Stomach (tissue), 8 donors: ENCODE measurements at regions not wholly inside any gene's neighbourhood (a gene's known extent, or its start where the extent isn't known, plus 50 kb on each side); places are given as distances from the start of the nearest gene placed in this dataset.
A peak's percentile ranks its signal among the peaks of the same experiment; 100 is the strongest.

Experiments
- DNase-seq, 2 donors: peaks; one replicate each; pipeline versions ENCODE4 v3.0.0 to v3.0.0-alpha.2; 2013 to 2019
- H3K27ac ChIP-seq, 5 donors: fragments of 200-600 bp in 4 of 5; sonication (generic) in 4 of 5; one replicate each; pipeline ENCODE4 v1.5.1; 2013 to 2019; ENCODE audit warnings: mild to moderate bottlenecking in 1 of 5, moderate library complexity in 1 of 5
- H3K27me3 ChIP-seq, 3 donors: fragments of 200-600 bp; sonication (generic); one replicate each; pipeline ENCODE4 v1.5.1; 2017 to 2019; ENCODE audit warnings: mixed run types in 1 of 3
- H3K36me3 ChIP-seq, 4 donors: fragments of 200-600 bp; sonication (generic); 1 replicate in 3 of 4; 2 replicates in 1 of 4; pipeline ENCODE4 v1.5.1; 2016 to 2019
- H3K4me1 ChIP-seq, 4 donors: fragments of 200-600 bp; sonication (generic); one replicate each; pipeline ENCODE4 v1.5.1; 2016 to 2019
- H3K4me3 ChIP-seq, 4 donors: fragments of 200-600 bp; sonication (generic) in 3 of 4; one replicate each; pipeline ENCODE4 v1.5.1; 2016 to 2019; ENCODE audit warnings: mild to moderate bottlenecking in 1 of 4
- H3K9me3 ChIP-seq, 4 donors: fragments of 200-600 bp; sonication (generic); one replicate each; pipeline ENCODE4 v1.5.1; 2016 to 2019
- EP300 ChIP-seq: sonication (generic); formaldehyde crosslinking; IDR thresholded peaks from one replicate; pipeline ENCODE4 v1.6.1; 2017; ENCODE audit warnings: antibody characterized with exemption
- POLR2A ChIP-seq, 4 donors: fragments of 450-650 bp; IDR thresholded peaks; one replicate each; pipeline ENCODE4 v1.6.1; 2016; ENCODE audit warnings: antibody characterized with exemption in 4 of 4, control low read depth in 2 of 4, mild to moderate bottlenecking in 1 of 4, moderate library complexity in 1 of 4
- POLR2AphosphoS5 ChIP-seq, 3 donors: sonication (generic); formaldehyde crosslinking; IDR thresholded peaks; one replicate each; pipeline ENCODE4 v1.6.1; 2016; ENCODE audit warnings: antibody characterized with exemption in 3 of 3
- WGBS, 5 donors: extraction: QIAGEN DNeasy Blood & Tissue Kit in 3 of 5; methylation state at CpG; one replicate each; pipeline versions ENCODE4 v1.1.5 to v1.1.7; 2013 to 2018; 5-methylcytosine and 5-hydroxymethylcytosine counted together
- intact Hi-C: fragments of 100-400 bp; cut with DNase I; formaldehyde crosslinking; loops from one replicate; pipeline ENCODE4 v1.15.1; 2023; ENCODE audit warnings: low total_unique reads
- TF ChIP-seq, protein P1 (sequence below), 7 experiments: fragments of 450-650 bp in 4 of 7; fragments of 200-600 bp in 3 of 7; sonication (generic) in 3 of 7; IDR thresholded peaks; one replicate each; pipeline ENCODE4 v1.5.1; 2016 to 2019; ENCODE audit warnings: antibody characterized with exemption in 7 of 7, control low read depth in 2 of 7, mild to moderate bottlenecking in 1 of 7
- donor health status: healthy with polysubstance abuse.
- donor health status: Bipolar disorder and iron deficiency.
- donor health status: healthy.

DNA sequence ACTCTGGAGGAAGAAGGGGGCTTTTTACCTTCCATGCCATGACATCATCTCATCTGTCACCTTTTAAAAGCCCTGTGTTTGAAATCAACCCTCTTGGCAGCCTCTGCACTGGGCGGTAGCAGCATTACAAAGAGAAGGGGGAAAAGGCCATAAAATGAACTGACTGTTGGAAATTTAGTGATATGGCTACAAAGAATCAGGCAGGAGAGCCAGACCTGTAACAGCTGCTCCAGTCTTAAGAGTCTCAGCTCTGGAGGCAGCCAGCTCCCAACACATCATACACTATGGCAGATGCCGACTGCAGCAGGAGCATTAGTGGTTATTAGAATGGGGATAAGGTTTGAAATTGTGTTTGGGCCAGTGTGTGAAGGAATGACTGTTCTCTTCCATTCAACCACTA, 257.5 kb downstream of the DMAC1 start:
- H3K9me3 ChIP-seq = no peaks in the 10 kb centered on the region
- WGBS, 5 donors = 73 to 85% (median 79%) methylated on average over 2 of the region's 2 CpGs
- intact Hi-C loops = no loop called here

DNA sequence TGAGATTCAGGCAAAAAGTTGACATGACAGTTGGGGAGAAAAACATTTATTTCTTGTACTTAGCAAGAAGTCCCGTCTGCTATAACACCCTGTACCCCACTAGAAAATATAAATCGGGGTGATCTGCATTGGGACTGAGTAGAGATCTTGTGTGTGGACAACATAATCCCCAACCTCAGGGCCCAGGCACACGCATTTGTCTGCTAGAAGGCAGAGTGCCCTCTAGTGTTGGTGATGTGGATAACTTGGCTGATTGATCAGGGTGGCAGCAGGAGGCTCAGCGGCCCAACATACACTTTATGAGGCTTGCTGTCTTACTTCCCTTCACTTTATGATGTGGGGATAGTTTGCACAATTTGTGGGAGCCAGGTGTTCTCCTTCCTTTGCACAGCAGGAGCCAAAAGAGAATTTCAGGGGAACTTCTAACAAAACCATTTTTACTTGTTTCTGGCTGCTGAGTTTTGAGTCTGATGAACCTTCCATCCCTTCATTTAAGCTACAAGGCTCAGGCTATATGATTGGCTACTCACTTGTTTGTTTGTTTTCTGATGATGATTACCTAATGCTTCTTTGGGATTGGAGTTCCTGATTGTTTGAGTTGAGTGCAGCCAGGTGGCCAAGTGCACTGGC, 263.2 kb downstream of the DMAC1 start:
- intact Hi-C loops = no loop called here
- H3K27ac ChIP-seq = no peak overlapping the region

More for the DNA sequence above, 257.5 kb downstream of the DMAC1 start:
- H3K27me3 ChIP-seq = no peaks in the 10 kb centered on the region
- no peak overlapping the region for H3K27ac ChIP-seq
- H3K4me3 ChIP-seq = no peak overlapping the region
- no peak for DNase-seq
- no peaks in the 10 kb centered on the region for H3K4me1 ChIP-seq
- no peaks in the 10 kb centered on the region for H3K36me3 ChIP-seq
- TF ChIP-seq, protein P1, sequence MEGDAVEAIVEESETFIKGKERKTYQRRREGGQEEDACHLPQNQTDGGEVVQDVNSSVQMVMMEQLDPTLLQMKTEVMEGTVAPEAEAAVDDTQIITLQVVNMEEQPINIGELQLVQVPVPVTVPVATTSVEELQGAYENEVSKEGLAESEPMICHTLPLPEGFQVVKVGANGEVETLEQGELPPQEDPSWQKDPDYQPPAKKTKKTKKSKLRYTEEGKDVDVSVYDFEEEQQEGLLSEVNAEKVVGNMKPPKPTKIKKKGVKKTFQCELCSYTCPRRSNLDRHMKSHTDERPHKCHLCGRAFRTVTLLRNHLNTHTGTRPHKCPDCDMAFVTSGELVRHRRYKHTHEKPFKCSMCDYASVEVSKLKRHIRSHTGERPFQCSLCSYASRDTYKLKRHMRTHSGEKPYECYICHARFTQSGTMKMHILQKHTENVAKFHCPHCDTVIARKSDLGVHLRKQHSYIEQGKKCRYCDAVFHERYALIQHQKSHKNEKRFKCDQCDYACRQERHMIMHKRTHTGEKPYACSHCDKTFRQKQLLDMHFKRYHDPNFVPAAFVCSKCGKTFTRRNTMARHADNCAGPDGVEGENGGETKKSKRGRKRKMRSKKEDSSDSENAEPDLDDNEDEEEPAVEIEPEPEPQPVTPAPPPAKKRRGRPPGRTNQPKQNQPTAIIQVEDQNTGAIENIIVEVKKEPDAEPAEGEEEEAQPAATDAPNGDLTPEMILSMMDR (IDR thresholded peaks at IDR 0.05) = no peak
- no peak for TF ChIP-seq POLR2A (IDR thresholded peaks at IDR 0.05)
- TF ChIP-seq EP300 = no peak
- TF ChIP-seq POLR2AphosphoS5 (IDR thresholded peaks at IDR 0.05) = no peak

DNA sequence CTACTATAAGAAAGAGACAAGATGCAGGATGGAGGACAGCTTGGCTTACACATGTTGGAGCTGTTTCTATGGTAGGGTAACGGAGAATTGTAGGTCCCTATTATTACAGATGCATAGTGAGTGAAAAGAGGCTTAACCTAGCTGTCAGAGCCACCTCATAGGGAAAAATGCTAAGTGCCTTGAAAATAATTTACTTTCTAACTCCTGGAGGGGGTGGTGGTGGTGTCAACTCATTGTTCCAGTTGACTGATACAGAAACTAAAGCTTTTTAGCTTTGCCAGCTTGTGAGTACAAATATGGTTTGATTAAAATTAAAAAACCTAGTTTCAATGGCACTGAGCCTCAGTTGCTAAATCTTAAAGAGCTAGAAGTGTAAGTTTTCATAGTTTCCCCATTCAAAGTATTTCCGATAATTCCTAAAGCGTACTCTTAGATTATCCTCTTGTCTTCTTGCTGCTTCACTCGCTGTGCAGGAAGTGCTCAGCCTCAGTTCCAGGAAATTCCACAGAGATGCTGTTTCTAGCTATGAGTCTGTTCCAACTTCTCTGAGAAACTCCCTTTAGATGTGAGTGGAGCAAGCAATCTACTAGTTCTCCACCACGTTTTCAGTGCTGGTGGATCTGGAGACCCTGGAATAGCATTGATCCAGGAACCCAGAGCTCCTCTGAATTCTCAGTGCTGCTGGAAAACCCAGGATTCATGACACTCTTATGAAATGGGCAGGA, 265.2 kb downstream of the DMAC1 start:
- intact Hi-C loops = no loop called here
- no peaks in the 10 kb centered on the region for H3K27me3 ChIP-seq
- H3K9me3 ChIP-seq = no peaks in the 10 kb centered on the region
- no peak overlapping the region for H3K4me3 ChIP-seq
- H3K36me3 ChIP-seq = no peaks in the 10 kb centered on the region
- WGBS, 5 donors = 61 to 79% (median 77%) methylated on average over 5 of the region's 5 CpGs
- no peaks in the 10 kb centered on the region for H3K4me1 ChIP-seq
- no peak for DNase-seq
- H3K27ac ChIP-seq = no peak overlapping the region
- TF ChIP-seq POLR2A (IDR thresholded peaks at IDR 0.05) (no peak), EP300 (no peak), POLR2AphosphoS5 (IDR thresholded peaks at IDR 0.05) (no peak)
- TF ChIP-seq, protein P1 (IDR thresholded peaks at IDR 0.05) = no peak

More for the DNA sequence above, 263.2 kb downstream of the DMAC1 start:
- Histone ChIP-seq H3K9me3 (no peaks in the 10 kb centered on the region), H3K27me3 (no peaks in the 10 kb centered on the region), H3K4me1 (no peaks in the 10 kb centered on the region), H3K4me3 (no peak overlapping the region), H3K36me3 (no peaks in the 10 kb centered on the region)
- TF ChIP-seq, protein P1 (IDR thresholded peaks at IDR 0.05) = peak in 4 of 7 experiments; percentile 26 to 43 (median 31)
- no peak for TF ChIP-seq POLR2AphosphoS5 (IDR thresholded peaks at IDR 0.05)
- WGBS, 5 donors = 46 to 60% (median 49%) methylated on average over 4 of the region's 4 CpGs
- DNase-seq = peak; percentile 32 to 75

DNA sequence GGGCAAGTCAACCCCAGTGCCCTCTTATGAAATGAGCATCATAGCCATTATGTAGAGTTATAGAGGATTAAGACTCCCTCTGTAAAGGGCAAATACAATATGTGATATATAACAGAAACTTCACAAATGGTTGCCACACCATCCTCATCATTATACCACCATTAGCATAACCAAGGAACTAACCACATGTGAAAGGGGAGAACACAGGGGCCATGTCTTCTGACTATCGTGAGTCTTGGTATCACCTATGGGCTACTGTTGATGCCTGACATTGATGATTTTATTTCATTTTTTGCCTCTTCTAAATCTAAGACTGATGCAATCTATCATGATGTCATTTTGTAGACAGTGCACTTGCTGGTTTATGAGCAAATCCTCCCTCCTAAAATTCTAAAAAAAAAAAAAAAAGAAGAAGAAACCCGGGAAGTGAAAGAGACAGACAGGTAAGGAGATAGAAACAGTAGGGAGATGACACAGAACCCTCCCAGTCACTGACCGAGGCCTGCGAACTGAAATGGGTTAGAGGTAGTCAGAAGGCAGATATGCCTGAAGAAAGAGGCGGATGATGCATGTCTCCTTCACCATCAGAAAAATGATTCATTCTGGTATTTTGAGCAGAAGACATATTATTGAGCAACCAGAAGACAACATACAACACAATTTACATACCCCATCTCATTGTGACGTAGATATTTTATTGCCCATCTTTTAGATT, 266.0 kb downstream of the DMAC1 start:
- H3K36me3 ChIP-seq = no peaks in the 10 kb centered on the region
- no peak overlapping the region for H3K4me3 ChIP-seq
- no peaks in the 10 kb centered on the region for H3K27me3 ChIP-seq
- WGBS, 5 donors = 87 to 91% (median 88%) methylated on average over 6 of the region's 6 CpGs
- no peaks in the 10 kb centered on the region for H3K9me3 ChIP-seq
- DNase-seq = no peak
- H3K27ac ChIP-seq = no peak overlapping the region
- intact Hi-C loops = no loop called here
- TF ChIP-seq POLR2AphosphoS5 (IDR thresholded peaks at IDR 0.05) (no peak), POLR2A (IDR thresholded peaks at IDR 0.05) (no peak), EP300 (no peak)
- TF ChIP-seq, protein P1 (IDR thresholded peaks at IDR 0.05) = no peak
- no peaks in the 10 kb centered on the region for H3K4me1 ChIP-seq
